SK-N-SH treated with all-trans-retinoic acid at 6 μM for 48 hours (cell line): ENCODE measurements at regions not wholly inside any gene's neighbourhood (a gene's known extent, or its start where the extent isn't known, plus 50 kb on each side); places are given as distances from the start of the nearest gene placed in this dataset.
"Not testable (repeated sequence)": the region's sequence is repeated elsewhere in the genome, so short reads cannot be mapped to it uniquely, and the experiment has no call there.

Source experiments
- CREB5 ChIP-seq: fragments of 250-450 bp; sonication (Bioruptor Pico); IDR thresholded peaks from 2 replicates; pipeline ENCODE4 v1.5.1; 2020; ENCODE audit warnings: low read depth, mild to moderate bottlenecking, moderate library complexity
- CSRNP3 ChIP-seq: fragments of 250-450 bp; sonication (Bioruptor Pico); IDR thresholded peaks from 2 replicates; pipeline ENCODE4 v1.5.1; 2021; ENCODE audit warnings: mild to moderate bottlenecking, moderate library complexity
- ESRRG ChIP-seq: fragments of 250-450 bp; sonication (Bioruptor Pico); IDR thresholded peaks from 2 replicates; pipeline ENCODE4 v1.6.1; 2021; ENCODE audit warnings: mild to moderate bottlenecking
- GLIS3 ChIP-seq: fragments of 250-450 bp; sonication (Bioruptor Pico); IDR thresholded peaks from 2 replicates; pipeline ENCODE4 v1.5.0; 2020; ENCODE audit warnings: mild to moderate bottlenecking, moderate library complexity
- PPARA ChIP-seq: fragments of 250-450 bp; sonication (Bioruptor Pico); IDR thresholded peaks from 2 replicates; pipeline ENCODE4 v1.5.0; 2020; ENCODE audit warnings: mild to moderate bottlenecking, borderline replicate concordance
- RARB ChIP-seq: fragments of 250-450 bp; sonication (Bioruptor Pico); IDR thresholded peaks from 2 replicates; pipeline ENCODE4 v1.8.0; 2021; ENCODE audit warnings: mild to moderate bottlenecking, moderate library complexity
- SNAI2 ChIP-seq: fragments of 250-450 bp; sonication (Bioruptor Pico); IDR thresholded peaks from 2 replicates; pipeline ENCODE4 v1.5.0; 2020; ENCODE audit warnings: mild to moderate bottlenecking, moderate library complexity
- ZFP3 ChIP-seq: fragments of 250-450 bp; sonication (Bioruptor Pico); IDR thresholded peaks from 2 replicates; pipeline ENCODE4 v1.5.0; 2020; ENCODE audit warnings: mild to moderate bottlenecking, moderate library complexity
- ZNF565 ChIP-seq: fragments of 450-650 bp; formaldehyde crosslinking; conservative IDR thresholded peaks from 2 replicates; pipeline ENCODE4 v1.5.0; 2020; ENCODE audit warnings: low read depth, mild to moderate bottlenecking, moderate library complexity
- ZNF8 ChIP-seq: fragments of 450-650 bp; formaldehyde crosslinking; IDR thresholded peaks from 2 replicates; pipeline ENCODE4 v1.5.0; 2020; ENCODE audit warnings: mild to moderate bottlenecking, moderate library complexity

- not testable (repeated sequence) for TF ChIP-seq ZNF565, ZNF8, ZFP3, ESRRG, CREB5, PPARA, RARB, GLIS3, SNAI2, CSRNP3 (CRISPR knock-in tag)
These were observed 2131.5 kb downstream of the TP53TG3F start for GRCh38 chr16:35590913-35591312.
